ENCODE measurements at regions not wholly inside any gene's neighbourhood (a gene's known extent, or its start where the extent isn't known, plus 50 kb on each side); places are given as distances from the start of the nearest gene placed in this dataset.

DNA sequence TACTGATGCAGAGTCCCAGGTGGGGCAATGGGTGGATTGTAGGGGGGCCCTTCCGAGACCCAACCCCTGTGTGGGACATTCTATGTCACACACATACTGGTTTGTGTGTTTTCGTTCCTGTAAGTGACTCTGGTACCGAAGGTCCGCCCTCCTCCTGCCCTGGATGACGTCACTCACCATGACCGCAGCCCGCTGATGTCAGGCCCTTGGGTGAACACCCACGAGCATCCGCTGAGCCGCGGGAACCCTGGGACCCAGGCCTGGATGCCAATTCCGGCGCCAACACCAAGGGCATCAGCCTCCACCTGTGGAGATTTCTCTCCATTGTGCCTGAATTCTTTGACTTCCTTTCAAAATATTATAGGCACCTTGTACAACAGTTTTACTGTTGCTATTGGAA, 184.3 kb downstream of the MTRR start (continued):
- TF ChIP-seq, protein P1, sequence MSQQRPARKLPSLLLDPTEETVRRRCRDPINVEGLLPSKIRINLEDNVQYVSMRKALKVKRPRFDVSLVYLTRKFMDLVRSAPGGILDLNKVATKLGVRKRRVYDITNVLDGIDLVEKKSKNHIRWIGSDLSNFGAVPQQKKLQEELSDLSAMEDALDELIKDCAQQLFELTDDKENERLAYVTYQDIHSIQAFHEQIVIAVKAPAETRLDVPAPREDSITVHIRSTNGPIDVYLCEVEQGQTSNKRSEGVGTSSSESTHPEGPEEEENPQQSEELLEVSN (IDR thresholded peaks at IDR 0.05): no peak
- TF ChIP-seq RNF2 (IDR thresholded peaks at IDR 0.05; ENCODE audit: borderline replicate concordance, low read depth, low read length, missing control alignments, poor library complexity, severe bottlenecking): no peak
- no peak for TF ChIP-seq RBBP5 (IDR thresholded peaks at IDR 0.05; ENCODE audit: borderline replicate concordance, low read depth, low read length)
- no peak for TF ChIP-seq RAD21 (IDR thresholded peaks at IDR 0.05 in 1 of 2, conservative IDR thresholded peaks at IDR 0.05 in 1 of 2; ENCODE audit: low read depth in 2 of 2, low read length in 2 of 2)
- TF ChIP-seq MAFK (IDR thresholded peaks at IDR 0.05; ENCODE audit: low read depth, low read length): no peak
- no peak for TF ChIP-seq SP2 (IDR thresholded peaks at IDR 0.05; ENCODE audit: low read length)
- TF ChIP-seq CHD1 (IDR thresholded peaks at IDR 0.05; ENCODE audit: low read depth, low read length): no peak

All from H1 (cell line).